ENCODE measurements at regions not wholly inside any gene's neighbourhood (a gene's known extent, or its start where the extent isn't known, plus 50 kb on each side); places are given as distances from the start of the nearest gene placed in this dataset.

GRCh38 chr11:42598341-42598740, 713.5 kb upstream of the API5 start:
- Mint-ChIP-seq H3K36me3 (ENCODE audit: insufficient read depth, unreplicated experiment) (no peaks in the 10 kb centered on the region), H3K4me3 (ENCODE audit: low read depth, unreplicated experiment) (no peak overlapping the region), H3K27me3 (ENCODE audit: unreplicated experiment) (no peaks in the 10 kb centered on the region), H3K4me1 (ENCODE audit: low read depth, unreplicated experiment) (no peaks in the 10 kb centered on the region), H3K9me3 (ENCODE audit: low read depth, unreplicated experiment) (peaks cover 7% of the 10 kb centered on the region), H3K27ac (ENCODE audit: unreplicated experiment) (no peak overlapping the region)
- TF ChIP-seq CTCF (IDR thresholded peaks at IDR 0.05; ENCODE audit: unreplicated experiment): no peak
- intact Hi-C loops (cut with micrococcal nuclease; ENCODE audit: unreplicated experiment): no loop called here
- DNase-seq: no peak
- CTCF ChIA-PET: no interaction called here
- no TSS peak for BruUV-seq (replicated peaks)

GRCh38 chr11:42620796-42621195, 691.0 kb upstream of the API5 start:
- Mint-ChIP-seq H3K9me3 (ENCODE audit: low read depth, unreplicated experiment) (peaks cover 13% of the 10 kb centered on the region), H3K4me1 (ENCODE audit: low read depth, unreplicated experiment) (no peaks in the 10 kb centered on the region), H3K27me3 (ENCODE audit: unreplicated experiment) (no peaks in the 10 kb centered on the region), H3K27ac (ENCODE audit: unreplicated experiment) (no peak overlapping the region), H3K4me3 (ENCODE audit: low read depth, unreplicated experiment) (no peak overlapping the region), H3K36me3 (ENCODE audit: insufficient read depth, unreplicated experiment) (no peaks in the 10 kb centered on the region)
- DNase-seq: no peak
- intact Hi-C loops (cut with micrococcal nuclease; ENCODE audit: unreplicated experiment): no loop called here
- no TSS peak for BruUV-seq (replicated peaks)
- CTCF ChIA-PET: no interaction called here
- TF ChIP-seq CTCF (IDR thresholded peaks at IDR 0.05; ENCODE audit: unreplicated experiment): no peak

- intact Hi-C loops (cut with micrococcal nuclease; ENCODE audit: unreplicated experiment): no loop called here
- CTCF ChIA-PET: no interaction called here
- no TSS peak for BruUV-seq (replicated peaks)
- no peaks in the 10 kb centered on the region for H3K27me3 Mint-ChIP-seq (ENCODE audit: unreplicated experiment)
- no peaks in the 10 kb centered on the region for H3K4me1 Mint-ChIP-seq (ENCODE audit: low read depth, unreplicated experiment)
- no peak for DNase-seq
- no peak overlapping the region for H3K27ac Mint-ChIP-seq (ENCODE audit: unreplicated experiment)
- H3K9me3 Mint-ChIP-seq (ENCODE audit: low read depth, unreplicated experiment): no peaks in the 10 kb centered on the region
- TF ChIP-seq CTCF (IDR thresholded peaks at IDR 0.05; ENCODE audit: unreplicated experiment): no peak
- no peaks in the 10 kb centered on the region for H3K36me3 Mint-ChIP-seq (ENCODE audit: insufficient read depth, unreplicated experiment)
- no peak overlapping the region for H3K4me3 Mint-ChIP-seq (ENCODE audit: low read depth, unreplicated experiment)
These were observed 685.8 kb upstream of the API5 start for GRCh38 chr11:42625757-42626665.

GRCh38 chr11:42631220-42631843, 680.5 kb upstream of the API5 start:
- no peak for DNase-seq
- Mint-ChIP-seq H3K27ac (ENCODE audit: unreplicated experiment) (no peak overlapping the region), H3K36me3 (ENCODE audit: insufficient read depth, unreplicated experiment) (no peaks in the 10 kb centered on the region), H3K27me3 (ENCODE audit: unreplicated experiment) (no peaks in the 10 kb centered on the region), H3K9me3 (ENCODE audit: low read depth, unreplicated experiment) (peaks cover 6% of the 10 kb centered on the region), H3K4me3 (ENCODE audit: low read depth, unreplicated experiment) (no peak overlapping the region), H3K4me1 (ENCODE audit: low read depth, unreplicated experiment) (no peaks in the 10 kb centered on the region)
- BruUV-seq (replicated peaks): no TSS peak
- CTCF ChIA-PET: no interaction called here
- intact Hi-C loops (cut with micrococcal nuclease; ENCODE audit: unreplicated experiment): no loop called here
- no peak for TF ChIP-seq CTCF (IDR thresholded peaks at IDR 0.05; ENCODE audit: unreplicated experiment)
